Upper lobe of left lung (tissue), 6 donors: ENCODE measurements at regions not wholly inside any gene's neighbourhood (a gene's known extent, or its start where the extent isn't known, plus 50 kb on each side); places are given as distances from the start of the nearest gene placed in this dataset.
"Not testable (repeated sequence)": the region's sequence is repeated elsewhere in the genome, so short reads cannot be mapped to it uniquely, and the experiment has no call there.

Experiments
- ATAC-seq, 2 donors: fragments of 200-7000 bp; cut with Tn5 transposase; one replicate each; pipeline ENCODE4 v1.9.1; 2022; ENCODE audit warnings: mild to moderate bottlenecking in 2 of 2, moderate library complexity in 2 of 2; ENCODE audit not compliant: low FRiP score in 2 of 2
- DNase-seq, 2 donors: peaks; one replicate each; pipeline ENCODE4 v3.0.0-alpha.2; 2019 to 2020
- H3K27ac ChIP-seq, 4 donors: fragments of 200-600 bp; sonication (generic); one replicate each; pipeline ENCODE4 v1.5.1; 2016 to 2019
- H3K27me3 ChIP-seq, 4 donors: fragments of 200-600 bp; sonication (generic); one replicate each; pipeline ENCODE4 v1.5.1; 2017 to 2019
- H3K36me3 ChIP-seq, 4 donors: fragments of 200-600 bp; sonication (generic); one replicate each; pipeline ENCODE4 v1.5.1; 2016 to 2019
- H3K4me1 ChIP-seq, 4 donors: fragments of 200-600 bp; sonication (generic); one replicate each; pipeline ENCODE4 v1.5.1; 2018 to 2019
- H3K4me3 ChIP-seq, 4 donors: fragments of 200-600 bp; sonication (generic); one replicate each; pipeline ENCODE4 v1.5.1; 2017 to 2019; ENCODE audit warnings: mild to moderate bottlenecking in 2 of 4, moderate library complexity in 1 of 4
- H3K9me3 ChIP-seq, 4 donors: fragments of 200-600 bp; sonication (generic); one replicate each; pipeline ENCODE4 v1.5.1; 2018 to 2019
- CTCF ChIP-seq, 6 experiments: fragments of 450-650 bp in 4 of 6; fragments of 200-600 bp in 2 of 6; sonication (generic) in 2 of 6; IDR thresholded peaks; one replicate each; pipeline ENCODE4 v1.5.1; 2016 to 2019; ENCODE audit warnings: antibody characterized with exemption in 6 of 6
- EP300 ChIP-seq, 4 donors: sonication (generic); formaldehyde crosslinking; IDR thresholded peaks; one replicate each; pipeline ENCODE4 v1.5.1; 2017; ENCODE audit warnings: antibody characterized with exemption in 4 of 4, control low read depth in 2 of 4
- POLR2A ChIP-seq, 4 donors: fragments of 450-650 bp; IDR thresholded peaks; one replicate each; pipeline ENCODE4 v1.5.1; 2016 to 2017; ENCODE audit warnings: antibody characterized with exemption in 4 of 4, mild to moderate bottlenecking in 2 of 4
- POLR2AphosphoS5 ChIP-seq, 2 donors: sonication (generic); formaldehyde crosslinking; IDR thresholded peaks; one replicate each; pipeline ENCODE4 v1.5.1; 2017; ENCODE audit warnings: antibody characterized with exemption in 2 of 2
- WGBS, 2 donors: methylation state at CpG; one replicate each; pipeline ENCODE4 v1.1.5; 2017 to 2018; 5-methylcytosine and 5-hydroxymethylcytosine counted together
- donor health status: DM: no; HTN: no; CAD: no; lungs with moderate emphysema.
- donor health status: DM: no; HTN: yes; CAD: no; lungs with severe emphysema.

GRCh38 chr13:107801621-107802020 is 413.7 kb downstream of the LIG4 start:
- no peak for DNase-seq
- TF ChIP-seq POLR2A (IDR thresholded peaks at IDR 0.05): no peak
- TF ChIP-seq EP300 (IDR thresholded peaks at IDR 0.05): no peak
- no peak for TF ChIP-seq CTCF (IDR thresholded peaks at IDR 0.05)
- no peak for TF ChIP-seq POLR2AphosphoS5 (IDR thresholded peaks at IDR 0.05)
- no peaks in the 10 kb centered on the region for H3K36me3 ChIP-seq
- H3K27ac ChIP-seq: no peak overlapping the region
- WGBS, 2 donors: 76 to 78% methylated on average over 9 of the region's 9 CpGs
- H3K9me3 ChIP-seq: no peaks in the 10 kb centered on the region
- H3K4me3 ChIP-seq: no peak overlapping the region
- H3K27me3 ChIP-seq: no peaks in the 10 kb centered on the region
- no peak for ATAC-seq
- H3K4me1 ChIP-seq: no peaks in the 10 kb centered on the region

DNA sequence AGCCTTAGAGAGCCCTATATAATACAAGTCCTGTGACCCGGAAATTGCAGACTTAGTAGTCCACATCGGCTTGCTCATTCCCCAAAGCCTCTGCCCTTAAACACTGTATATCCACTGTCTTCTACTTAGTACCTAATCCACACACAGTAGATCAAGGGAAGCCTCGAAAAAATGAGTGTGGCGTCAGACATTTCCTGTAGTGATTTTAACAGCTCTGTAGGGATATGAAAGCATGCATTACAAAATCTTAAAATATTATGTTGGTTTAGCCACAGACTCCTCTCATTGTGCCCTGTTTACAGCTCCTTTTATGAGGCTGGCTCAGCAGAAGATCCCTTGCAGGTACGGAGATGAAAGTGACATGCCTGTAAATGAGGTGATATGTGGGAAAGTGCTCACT is 416.3 kb downstream of the LIG4 start:
- Histone ChIP-seq H3K9me3 (no peaks in the 10 kb centered on the region), H3K27me3 (no peaks in the 10 kb centered on the region), H3K36me3 (no peaks in the 10 kb centered on the region), H3K27ac (no peak overlapping the region), H3K4me3 (no peak overlapping the region), H3K4me1 (no peaks in the 10 kb centered on the region)
- DNase-seq: no peak
- ATAC-seq: no peak
- WGBS, 2 donors: 45 to 46% methylated on average over 5 of the region's 5 CpGs
- no peak for TF ChIP-seq POLR2AphosphoS5 (IDR thresholded peaks at IDR 0.05)
- no peak for TF ChIP-seq CTCF (IDR thresholded peaks at IDR 0.05)
- TF ChIP-seq POLR2A (IDR thresholded peaks at IDR 0.05): no peak
- TF ChIP-seq EP300 (IDR thresholded peaks at IDR 0.05): no peak

DNA sequence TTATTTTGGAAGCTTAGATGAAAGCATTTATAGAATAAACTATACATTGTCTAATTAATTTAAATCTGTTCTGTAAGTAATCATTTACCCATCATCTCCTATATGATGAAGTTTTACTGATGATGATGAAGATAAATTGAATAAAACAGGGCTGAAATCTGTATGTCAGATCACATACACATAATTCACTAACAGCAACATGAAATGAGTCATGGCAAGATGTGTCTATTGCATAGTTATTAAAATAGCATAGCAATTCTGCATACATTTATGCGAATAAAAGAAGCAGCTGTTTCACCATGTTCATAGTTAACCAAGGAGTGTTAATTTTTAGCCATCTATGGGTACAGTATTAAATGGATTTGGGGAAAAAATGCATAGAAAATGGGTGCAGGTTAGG is 424.9 kb downstream of the LIG4 start:
- Histone ChIP-seq H3K9me3 (no peaks in the 10 kb centered on the region), H3K4me3 (no peak overlapping the region), H3K4me1 (no peaks in the 10 kb centered on the region), H3K27me3 (no peaks in the 10 kb centered on the region), H3K27ac (no peak overlapping the region), H3K36me3 (no peaks in the 10 kb centered on the region)
- TF ChIP-seq EP300 (IDR thresholded peaks at IDR 0.05) (no peak), POLR2AphosphoS5 (IDR thresholded peaks at IDR 0.05) (no peak), CTCF (IDR thresholded peaks at IDR 0.05) (no peak), POLR2A (IDR thresholded peaks at IDR 0.05) (no peak)
- WGBS, 2 donors: 81 to 95% methylated on average over 1 of the region's 1 CpG
- ATAC-seq (no peak), DNase-seq (no peak)

DNA sequence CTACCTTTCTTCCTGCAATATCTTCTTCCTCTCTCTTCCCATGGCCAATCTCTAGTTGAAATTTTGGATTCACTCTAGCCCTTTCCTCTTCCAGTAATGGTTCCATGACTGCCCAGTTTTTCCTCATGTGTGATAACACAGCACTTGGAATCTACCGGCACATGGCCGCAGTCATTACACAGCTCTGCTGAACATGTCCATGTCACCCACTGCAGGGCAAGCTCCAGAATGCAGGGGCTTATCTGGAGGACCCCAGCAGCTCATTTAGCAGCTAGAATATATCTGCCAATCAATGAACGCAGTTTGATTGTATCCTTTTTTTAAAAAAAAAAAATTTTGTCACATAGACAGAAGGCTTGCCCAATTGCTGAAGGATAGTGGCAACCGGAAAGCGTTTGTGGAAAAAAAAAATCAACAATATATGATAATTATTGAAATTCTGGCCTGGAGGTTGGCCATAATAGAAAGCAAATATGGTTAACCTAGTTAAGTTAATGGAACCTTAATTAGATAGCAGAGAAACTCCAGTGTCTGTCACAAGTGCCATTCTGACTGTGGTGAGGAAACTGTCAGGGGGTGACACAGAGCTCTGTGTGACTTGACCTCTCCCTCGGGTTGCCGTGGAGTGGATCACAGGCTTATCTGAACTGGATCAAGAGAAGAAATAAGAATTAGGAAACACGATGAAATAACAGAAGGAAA is 426.7 kb downstream of the LIG4 start:
- TF ChIP-seq EP300 (IDR thresholded peaks at IDR 0.05) (no peak), CTCF (IDR thresholded peaks at IDR 0.05) (no peak), POLR2A (IDR thresholded peaks at IDR 0.05) (no peak), POLR2AphosphoS5 (IDR thresholded peaks at IDR 0.05) (no peak)
- ATAC-seq: no peak
- H3K9me3 ChIP-seq: no peaks in the 10 kb centered on the region
- H3K36me3 ChIP-seq: no peaks in the 10 kb centered on the region
- H3K27ac ChIP-seq: no peak overlapping the region
- H3K27me3 ChIP-seq: no peaks in the 10 kb centered on the region
- WGBS, 2 donors: 81 to 82% methylated on average over 8 of the region's 8 CpGs
- no peaks in the 10 kb centered on the region for H3K4me1 ChIP-seq
- no peak for DNase-seq
- H3K4me3 ChIP-seq: no peak overlapping the region

DNA sequence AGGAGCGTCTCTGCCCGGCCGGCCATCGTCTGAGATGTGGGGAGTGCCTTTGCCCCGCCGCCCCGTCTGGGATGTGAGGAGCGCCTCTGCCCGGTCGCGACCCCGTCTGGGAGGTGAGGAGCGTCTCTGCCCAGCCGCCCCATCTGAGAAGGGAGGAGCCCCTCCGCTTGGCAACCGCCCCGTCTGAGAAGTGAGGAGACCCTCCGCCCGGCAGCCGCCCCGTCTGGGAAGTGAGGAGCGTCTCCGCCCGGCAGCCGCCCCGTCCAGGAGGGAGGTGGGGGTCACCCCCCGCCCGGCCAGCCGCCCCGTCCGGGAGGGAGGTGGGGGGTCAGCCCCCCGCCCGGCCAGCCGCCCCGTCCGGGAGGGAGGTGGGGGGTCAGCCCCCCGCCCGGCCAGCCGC is 432.7 kb downstream of the LIG4 start:
- not testable (repeated sequence) for ATAC-seq, H3K27ac ChIP-seq, H3K4me1 ChIP-seq, H3K36me3 ChIP-seq, H3K27me3 ChIP-seq, H3K9me3 ChIP-seq, DNase-seq, H3K4me3 ChIP-seq
- WGBS, 2 donors: 93% methylated on average over 3 of the region's 39 CpGs; no CpG with 5 or more reads in 1 of the 2 donors
